ENCODE measurements at regions not wholly inside any gene's neighbourhood (a gene's known extent, or its start where the extent isn't known, plus 50 kb on each side); places are given as distances from the start of the nearest gene placed in this dataset.

DNA sequence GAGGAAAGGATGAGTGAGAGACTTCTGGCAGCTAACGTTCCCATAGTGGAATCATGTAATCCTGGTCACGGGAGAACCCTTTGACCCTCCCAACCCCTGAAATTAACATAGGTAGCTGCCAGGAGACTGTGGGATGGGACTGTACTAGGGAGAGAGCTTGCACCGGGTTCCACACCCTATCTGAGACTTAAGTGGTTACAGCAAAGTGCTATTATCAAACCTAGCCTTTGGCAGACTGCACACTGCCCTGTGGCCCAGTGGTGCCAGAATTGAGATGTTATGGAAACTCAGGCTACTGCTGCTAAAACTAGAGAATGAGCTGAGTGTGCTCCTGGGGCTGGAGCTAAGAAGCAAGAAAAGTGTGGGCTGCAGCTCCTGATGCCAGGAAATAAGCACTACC lies 79.6 kb upstream of the PDC start (continued):
- TF ChIP-seq E2F8 (IDR thresholded peaks at IDR 0.05; ENCODE audit: low read depth, partially characterized antibody) (no peak), SMAD1 (IDR thresholded peaks at IDR 0.05; ENCODE audit: low read depth, partially characterized antibody) (no peak), SP1 (IDR thresholded peaks at IDR 0.05; ENCODE audit: low read depth, low read length) (no peak), HDGF (IDR thresholded peaks at IDR 0.05) (no peak), PAX8 (IDR thresholded peaks at IDR 0.05) (no peak), MEF2A (IDR thresholded peaks at IDR 0.05; ENCODE audit: insufficient read depth, low read depth, low read length) (no peak), ZNF274 (IDR thresholded peaks at IDR 0.05; ENCODE audit: insufficient read depth, insufficient read length) (no peak), SREBF1 (IDR thresholded peaks at IDR 0.05; ENCODE audit: low read length) (no peak), TCF3 (IDR thresholded peaks at IDR 0.05; ENCODE audit: borderline replicate concordance, insufficient read depth, low read depth, low read length) (no peak)

DNA sequence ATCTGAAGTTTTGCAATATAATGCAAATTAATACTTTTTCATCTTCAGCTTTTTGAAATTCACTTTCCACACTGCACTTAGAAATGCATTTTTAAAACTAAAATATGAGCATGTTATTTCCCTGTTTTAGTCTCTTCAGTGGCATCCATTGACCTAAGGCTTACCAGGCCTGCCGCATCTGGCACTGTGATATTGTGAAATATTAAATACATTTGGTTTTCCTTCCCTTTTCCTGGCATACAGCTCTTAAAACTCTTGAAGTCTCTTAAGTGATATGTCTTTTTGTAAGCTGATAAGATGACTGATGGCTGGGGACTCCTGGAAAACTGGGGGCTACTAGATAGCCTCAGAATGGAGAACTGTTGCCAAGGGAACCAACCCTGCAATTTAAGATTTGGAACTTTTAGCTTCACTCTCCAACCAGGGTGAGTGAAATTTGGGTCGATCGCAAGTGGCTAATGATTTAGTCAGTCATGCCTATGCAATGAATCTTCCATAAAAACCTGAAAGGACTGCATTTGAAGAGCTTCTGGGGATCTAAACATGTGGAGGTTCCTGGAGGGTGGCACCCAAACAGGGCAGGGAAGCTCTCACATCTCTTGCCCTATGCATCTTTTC lies 75.5 kb upstream of the PDC start:
- intact Hi-C loops (cut with micrococcal nuclease; ENCODE audit: unreplicated experiment): no loop called here
- Histone ChIP-seq H3K36me3 (ENCODE audit: control insufficient read depth in 2 of 2, insufficient read depth in 2 of 2, low read length in 1 of 2) (no peaks in the 10 kb centered on the region), H3K4me1 (ENCODE audit: control insufficient read depth, insufficient read depth, low read length) (no peaks in the 10 kb centered on the region), H3K9ac (ENCODE audit: control insufficient read depth, insufficient read depth, low read length) (no peak overlapping the region), H2AFZ (ENCODE audit: control insufficient read depth, low read depth, low read length) (no peak overlapping the region), H3K27ac (ENCODE audit: control insufficient read depth, insufficient read depth) (no peak overlapping the region), H3K4me2 (ENCODE audit: control insufficient read depth, insufficient read depth) (no peak overlapping the region), H3K9me3 (replicated peaks; ENCODE audit: control insufficient read depth, insufficient read depth, low read length) (no peaks in the 10 kb centered on the region; the same call in 1 of the 3 replicates), H3K79me2 (ENCODE audit: control insufficient read depth, insufficient read depth, low read length) (no peaks in the 10 kb centered on the region), H3K4me3 (no peak overlapping the region), H4K20me1 (ENCODE audit: control insufficient read depth, insufficient read depth) (no peaks in the 10 kb centered on the region), H3K27me3 (replicated peaks in 1 of 2; ENCODE audit: control insufficient read depth in 2 of 2, insufficient read depth in 2 of 2, low read length in 1 of 2) (no peaks in the 10 kb centered on the region)
- ChIA-PET CTCF (interaction anchor here (1.1 kb wide), 1 partner anchor 353 kb away, joined by 4 read pairs; no protein-coding TSS in a partner anchor), RAD21 (ENCODE audit: unreplicated experiment) (no interaction called here), SMC1A (ENCODE audit: uncharacterized antibody, unreplicated experiment) (interaction anchor here (1.2 kb wide), 1 partner anchor 41 kb away, joined by 3 read pairs; no protein-coding TSS in a partner anchor), POLR2A (interaction anchor here (0.6 kb wide), 1 partner anchor 1378 kb away, joined by 3 read pairs; no protein-coding TSS in a partner anchor)
- ATAC-seq (no peak), DNase-seq (ENCODE audit: low read depth, low spot score) (no peak), FAIRE-seq (no peak)
- BruUV-seq (replicated peaks): no TSS peak
- no peak for TF ChIP-seq TCF12 (IDR thresholded peaks at IDR 0.05; ENCODE audit: low read depth, low read length)
- TF ChIP-seq IKZF2 (IDR thresholded peaks at IDR 0.05): no peak
- TF ChIP-seq SUPT20H (IDR thresholded peaks at IDR 0.05; ENCODE audit: borderline replicate concordance, control insufficient read depth, low read depth, low read length): no peak
- no peak for TF ChIP-seq SIN3A (IDR thresholded peaks at IDR 0.05; ENCODE audit: low read depth, low read length)
- TF ChIP-seq PKNOX1 (IDR thresholded peaks at IDR 0.05): no peak
- TF ChIP-seq PAX8 (IDR thresholded peaks at IDR 0.05): no peak
- TF ChIP-seq SMC3 (IDR thresholded peaks at IDR 0.05; ENCODE audit: borderline replicate concordance, low read length): no peak
- in situ Hi-C loops (cut with MboI): no loop called here
- WGBS (ENCODE audit: insufficient coverage, insufficient replicate concordance, low lambda C conversion rate, missing lambda C conversion rate): 94% methylated on average over 3 of the region's 3 CpGs
